DOHH2 (cell line): ENCODE measurements at regions not wholly inside any gene's neighbourhood (a gene's known extent, or its start where the extent isn't known, plus 50 kb on each side); places are given as distances from the start of the nearest gene placed in this dataset.

ENCODE experiments used
- H3F3A ChIP-seq: fragments of 200-600 bp; sonication (generic), shearing (Covaris generic); 2 replicates; pipeline ENCODE4 v1.6.0; 2016; ENCODE audit warnings: antibody characterized with exemption, mild to moderate bottlenecking; ENCODE audit not compliant: control insufficient read depth, insufficient read depth
- H3K27ac ChIP-seq: fragments of 200-600 bp; sonication (generic); 2 replicates; pipeline ENCODE4 v1.5.1; 2014; ENCODE audit warnings: low read depth, mild to moderate bottlenecking, low read length, moderate library complexity
- H3K27me3 ChIP-seq: fragments of 200-600 bp; sonication (generic); 2 replicates; pipeline ENCODE4 v1.6.1; 2014; ENCODE audit warnings: mild to moderate bottlenecking, low read length, mixed read lengths; ENCODE audit not compliant: control insufficient read depth
- H3K36me3 ChIP-seq: fragments of 200-600 bp; sonication (generic); 2 replicates; pipeline ENCODE4 v1.6.1; 2014; ENCODE audit warnings: mild to moderate bottlenecking, low read length, moderate library complexity, mixed read lengths; ENCODE audit not compliant: control insufficient read depth
- H3K4me1 ChIP-seq: fragments of 200-600 bp; sonication (generic); 2 replicates; pipeline ENCODE4 v1.6.1; 2014; ENCODE audit warnings: mild to moderate bottlenecking, low read length, mixed read lengths; ENCODE audit not compliant: control insufficient read depth
- H3K4me2 ChIP-seq: fragments of 200-600 bp; sonication (generic); 2 replicates; pipeline ENCODE4 v1.6.0; 2014; ENCODE audit warnings: mild to moderate bottlenecking, low read length, moderate library complexity
- H3K4me3 ChIP-seq: fragments of 200-600 bp; sonication (generic); 2 replicates; pipeline ENCODE4 v1.5.1; 2014; ENCODE audit warnings: mild to moderate bottlenecking, low read length, mixed read lengths
- H3K79me2 ChIP-seq: fragments of 200-600 bp; sonication (generic); 2 replicates; pipeline ENCODE4 v1.6.1; 2014; ENCODE audit warnings: mild to moderate bottlenecking, low read length, mixed read lengths; ENCODE audit not compliant: control insufficient read depth
- H3K9me2 ChIP-seq: fragments of 200-600 bp; sonication (generic); replicated peaks from 2 replicates; pipeline ENCODE4 v1.6.1; 2014; ENCODE audit warnings: mild to moderate bottlenecking, low read length, mixed read lengths; ENCODE audit not compliant: control insufficient read depth
- H3K9me3 ChIP-seq: fragments of 200-600 bp; sonication (generic); 2 replicates; pipeline ENCODE4 v1.6.1; 2014; ENCODE audit warnings: antibody characterized with exemption, low read length, mixed read lengths; ENCODE audit not compliant: control insufficient read depth, insufficient read depth
- H4K20me1 ChIP-seq: fragments of 200-600 bp; sonication (generic); 2 replicates; pipeline ENCODE4 v1.6.0; 2014; ENCODE audit warnings: low read depth, mild to moderate bottlenecking, antibody characterized with exemption, low read length, moderate library complexity; ENCODE audit not compliant: control insufficient read depth, insufficient read depth
- CTCF ChIP-seq: fragments of 200-600 bp; sonication (generic); IDR thresholded peaks from one replicate; pipeline ENCODE4 v1.5.1; 2014; ENCODE audit warnings: antibody characterized with exemption, mild to moderate bottlenecking, low read depth, low read length; ENCODE audit not compliant: poor library complexity, severe bottlenecking
- EZH2phosphoT487 ChIP-seq: fragments of 200-600 bp; sonication (generic); IDR thresholded peaks from 2 replicates; pipeline ENCODE4 v1.6.1; 2017; ENCODE audit warnings: borderline replicate concordance, mild to moderate bottlenecking, antibody characterized with exemption, low read length, moderate library complexity, mixed read lengths

GRCh38 chr15:87720235-87720634, 536.3 kb downstream of the NTRK3 start:
- Histone ChIP-seq H3K36me3 (no peaks in the 10 kb centered on the region), H4K20me1 (no peaks in the 10 kb centered on the region), H3K9me3 (no peaks in the 10 kb centered on the region), H3K4me2 (no peak overlapping the region), H3K79me2 (no peaks in the 10 kb centered on the region), H3F3A (no peaks in the 10 kb centered on the region), H3K4me3 (no peak overlapping the region), H3K4me1 (no peaks in the 10 kb centered on the region), H3K9me2 (no peaks in the 10 kb centered on the region), H3K27me3 (no peaks in the 10 kb centered on the region), H3K27ac (no peak overlapping the region)
- TF ChIP-seq CTCF, result no peak
- no peak for TF ChIP-seq EZH2phosphoT487

DNA sequence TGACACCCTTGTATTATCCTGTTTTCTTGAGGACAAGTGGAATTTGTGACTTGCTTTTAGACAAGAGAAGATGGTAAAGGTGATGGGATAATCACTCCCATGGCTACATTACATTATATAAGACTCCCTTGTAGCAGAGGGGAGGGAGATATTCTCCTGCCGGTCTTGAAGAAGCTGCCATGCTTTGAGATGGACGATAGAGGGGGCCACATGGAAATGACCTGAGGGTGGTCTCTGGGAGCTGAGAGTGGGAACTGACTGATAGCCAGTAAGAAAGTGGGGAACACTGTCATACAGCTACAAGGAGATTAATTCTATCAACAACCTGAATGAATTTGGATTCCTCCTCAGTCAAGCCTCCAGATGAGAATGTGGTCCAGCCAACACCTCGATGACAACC, 540.1 kb downstream of the NTRK3 start:
- H3K27me3 ChIP-seq, result no peaks in the 10 kb centered on the region
- H3F3A ChIP-seq, result no peaks in the 10 kb centered on the region
- H3K9me2 ChIP-seq, result no peaks in the 10 kb centered on the region
- no peaks in the 10 kb centered on the region for H4K20me1 ChIP-seq
- no peaks in the 10 kb centered on the region for H3K79me2 ChIP-seq
- TF ChIP-seq CTCF, result no peak
- TF ChIP-seq EZH2phosphoT487, result no peak
- H3K4me1 ChIP-seq, result no peaks in the 10 kb centered on the region
- H3K4me2 ChIP-seq, result no peak overlapping the region
- no peaks in the 10 kb centered on the region for H3K36me3 ChIP-seq
- H3K9me3 ChIP-seq, result no peaks in the 10 kb centered on the region
- H3K27ac ChIP-seq, result no peak overlapping the region
- no peak overlapping the region for H3K4me3 ChIP-seq

- Histone ChIP-seq H3K27me3 (no peaks in the 10 kb centered on the region), H4K20me1 (no peaks in the 10 kb centered on the region), H3K36me3 (no peaks in the 10 kb centered on the region), H3F3A (no peaks in the 10 kb centered on the region), H3K27ac (no peak overlapping the region), H3K9me2 (no peaks in the 10 kb centered on the region), H3K4me2 (no peak overlapping the region), H3K4me3 (no peak overlapping the region), H3K9me3 (no peaks in the 10 kb centered on the region), H3K4me1 (no peaks in the 10 kb centered on the region), H3K79me2 (no peaks in the 10 kb centered on the region)
- TF ChIP-seq EZH2phosphoT487, result no peak
- no peak for TF ChIP-seq CTCF
Measured at GRCh38 chr15:87715252-87715651, 541.3 kb downstream of the NTRK3 start.

- Histone ChIP-seq H3K4me1 (no peaks in the 10 kb centered on the region), H3K27me3 (no peaks in the 10 kb centered on the region), H3F3A (no peaks in the 10 kb centered on the region), H3K9me3 (no peaks in the 10 kb centered on the region), H3K27ac (no peak overlapping the region), H3K4me3 (no peak overlapping the region), H3K36me3 (no peaks in the 10 kb centered on the region), H4K20me1 (no peaks in the 10 kb centered on the region), H3K79me2 (no peaks in the 10 kb centered on the region), H3K9me2 (no peaks in the 10 kb centered on the region), H3K4me2 (no peak overlapping the region)
- no peak for TF ChIP-seq CTCF
- TF ChIP-seq EZH2phosphoT487, result no peak
Measured at GRCh38 chr15:87713475-87713879, 543.1 kb downstream of the NTRK3 start.
